ENCODE measurements at regions not wholly inside any gene's neighbourhood (a gene's known extent, or its start where the extent isn't known, plus 50 kb on each side); places are given as distances from the start of the nearest gene placed in this dataset.

DNA sequence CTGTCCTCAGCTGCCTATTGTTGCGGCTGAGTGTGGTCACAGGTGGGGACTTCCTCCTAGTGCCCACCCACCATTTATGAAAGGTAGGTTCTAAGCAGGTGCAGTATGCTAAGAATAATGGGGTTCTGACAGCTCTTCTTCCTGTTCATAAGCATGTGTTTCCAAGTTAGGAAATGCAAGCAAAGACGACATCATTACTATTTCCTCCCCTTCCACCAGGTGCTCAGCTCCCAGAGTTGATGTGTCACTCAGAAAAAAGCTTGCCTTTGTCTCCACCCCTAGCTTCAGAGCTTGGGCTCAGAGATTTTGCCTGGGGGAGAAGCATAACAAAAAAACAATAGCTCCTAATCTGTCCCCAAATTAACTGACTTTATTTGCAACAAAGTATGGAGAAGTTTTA, 1076.7 kb downstream of the NR2F1-AS1 start:
- DNase-seq = no peak

DNA sequence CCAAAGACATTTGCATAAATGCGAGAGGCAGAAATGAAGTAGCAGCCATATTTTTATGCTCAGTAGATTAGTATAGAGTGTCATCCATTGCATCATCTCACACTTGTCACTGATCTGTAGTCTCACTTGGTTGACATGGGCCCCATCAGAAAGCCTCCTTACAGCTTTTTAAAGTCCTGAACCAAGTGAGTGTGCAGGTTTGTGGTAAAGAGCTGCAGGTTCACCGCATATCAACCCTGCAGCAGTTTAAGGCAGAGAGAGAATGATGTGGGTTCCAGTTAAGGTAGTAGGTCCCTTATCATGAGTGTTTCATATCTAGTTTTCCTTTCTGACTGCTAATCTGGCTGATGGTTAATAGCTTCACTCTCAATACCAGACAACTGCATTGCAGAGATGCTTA, 1080.3 kb downstream of the NR2F1-AS1 start:
- no peak for DNase-seq

DNA sequence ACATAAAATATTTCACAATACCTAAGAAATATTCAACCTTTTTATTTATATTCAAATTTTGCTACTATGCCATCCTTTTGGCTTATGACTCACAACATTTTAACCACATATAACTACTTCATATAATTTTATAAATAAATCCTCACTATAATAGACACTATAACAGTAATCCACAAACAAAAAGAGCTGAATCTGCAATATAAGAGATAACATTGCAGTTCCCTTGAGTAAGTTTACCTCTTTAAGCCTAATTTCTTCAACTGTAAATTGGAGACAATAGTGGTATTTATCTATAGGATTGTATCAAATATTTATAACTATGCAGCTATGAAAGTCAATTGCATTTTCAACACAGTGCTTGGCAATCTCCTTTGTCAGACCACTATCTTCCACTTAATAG, 1084.5 kb downstream of the NR2F1-AS1 start:
- no peak for DNase-seq

DNA sequence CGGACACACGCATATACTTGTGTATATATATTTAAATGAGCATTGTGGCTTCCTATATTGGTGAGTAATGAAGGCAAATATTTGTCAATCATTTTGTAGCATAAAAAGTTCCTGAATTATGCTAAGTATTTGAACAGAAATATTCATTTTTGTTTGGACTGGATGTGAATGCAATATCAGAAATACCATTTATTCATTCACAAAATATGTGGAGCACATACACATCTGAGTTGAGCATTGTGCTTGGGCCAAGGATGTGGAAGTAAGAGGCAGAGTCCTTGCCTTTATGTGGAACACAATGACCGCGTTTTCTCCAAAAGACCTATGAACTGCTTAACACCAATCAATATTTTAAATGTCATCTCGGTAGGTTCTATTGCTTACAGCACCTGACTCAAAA, 1086.5 kb downstream of the NR2F1-AS1 start:
- DNase-seq = no peak

DNA sequence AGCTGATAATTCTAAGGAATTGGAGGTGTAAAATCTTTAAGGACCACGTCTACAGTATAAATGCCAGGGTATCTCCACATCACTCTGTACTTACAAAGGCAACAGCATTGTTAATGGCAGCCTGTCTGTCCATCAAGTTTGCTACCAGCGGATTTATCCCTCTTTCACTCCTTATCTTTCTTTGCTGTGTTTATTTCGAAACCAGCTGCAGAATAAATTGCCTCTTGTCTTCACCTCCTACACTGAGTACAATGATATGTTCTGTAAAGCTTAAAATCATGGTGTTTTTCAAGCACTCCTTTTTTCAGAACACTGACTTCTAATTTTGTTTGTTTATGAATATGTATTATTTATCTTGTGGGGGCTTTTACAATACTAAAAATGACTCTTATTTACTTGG, 1088.1 kb downstream of the NR2F1-AS1 start:
- no peak for DNase-seq

DNA sequence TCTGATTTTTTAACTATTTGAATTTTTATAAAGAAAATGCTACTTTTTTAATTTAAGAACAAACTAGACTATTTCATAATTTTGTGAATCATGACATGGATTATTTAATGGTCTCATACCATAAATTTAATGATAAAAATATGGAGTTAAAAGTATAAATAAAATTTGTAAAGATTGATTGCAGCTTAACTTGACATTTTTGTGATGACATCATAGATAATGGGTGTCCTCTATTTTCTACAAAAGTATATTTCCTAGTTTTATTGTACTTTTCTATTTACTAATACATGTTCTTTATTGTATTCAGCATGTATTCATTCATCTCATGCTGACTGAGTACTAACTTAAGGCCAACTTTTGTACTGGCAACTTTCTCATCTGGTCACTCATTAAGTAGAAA, 1096.5 kb downstream of the NR2F1-AS1 start:
- DNase-seq = no peak

DNA sequence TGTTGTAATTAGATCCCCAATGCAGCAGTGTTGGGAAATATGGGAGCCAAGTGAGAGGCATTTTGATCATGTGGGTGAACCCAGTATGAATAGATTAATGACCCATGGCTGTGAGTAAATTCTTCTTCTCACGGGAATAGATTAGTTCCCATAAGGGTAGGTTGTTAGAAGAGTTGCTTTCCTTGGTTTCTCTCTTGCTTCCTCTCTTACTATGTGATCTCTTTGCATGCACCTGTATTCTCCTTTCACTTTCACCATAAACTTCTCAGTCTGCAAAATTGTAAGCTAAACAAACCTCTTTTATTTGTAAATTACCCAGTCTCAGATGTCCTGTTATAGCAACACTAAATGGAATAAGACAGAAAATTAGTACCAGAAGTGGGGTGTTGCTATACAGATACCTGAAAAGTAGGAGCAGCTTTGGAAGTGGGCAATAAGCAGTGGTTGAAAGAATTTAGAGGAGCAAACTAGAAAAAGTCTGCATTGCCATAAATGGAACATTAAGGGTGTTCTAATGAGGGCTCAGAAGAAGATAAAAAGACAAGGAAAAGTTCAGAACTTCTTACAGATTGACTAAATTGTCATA, 1090.0 kb upstream of the ARRDC3 start:
- no peak for DNase-seq

DNA sequence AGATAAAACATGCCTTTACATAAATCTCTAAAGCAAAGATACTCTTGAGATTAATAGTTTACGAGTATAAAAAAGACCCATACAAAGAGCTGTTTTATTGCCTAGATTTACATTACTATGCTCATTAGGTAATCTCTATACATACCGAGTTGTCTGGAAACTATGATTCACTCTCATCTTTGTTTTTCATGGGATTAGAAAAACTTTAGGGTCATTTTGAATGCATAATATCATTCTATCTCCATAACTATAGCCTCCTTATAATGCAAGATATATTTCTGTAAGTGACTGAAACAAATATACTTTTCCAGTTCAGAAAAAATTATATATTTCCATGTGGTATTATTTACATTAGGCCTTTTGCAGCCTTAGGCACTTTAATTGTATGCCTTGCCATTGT, 1088.7 kb upstream of the ARRDC3 start:
- no peak for DNase-seq

DNA sequence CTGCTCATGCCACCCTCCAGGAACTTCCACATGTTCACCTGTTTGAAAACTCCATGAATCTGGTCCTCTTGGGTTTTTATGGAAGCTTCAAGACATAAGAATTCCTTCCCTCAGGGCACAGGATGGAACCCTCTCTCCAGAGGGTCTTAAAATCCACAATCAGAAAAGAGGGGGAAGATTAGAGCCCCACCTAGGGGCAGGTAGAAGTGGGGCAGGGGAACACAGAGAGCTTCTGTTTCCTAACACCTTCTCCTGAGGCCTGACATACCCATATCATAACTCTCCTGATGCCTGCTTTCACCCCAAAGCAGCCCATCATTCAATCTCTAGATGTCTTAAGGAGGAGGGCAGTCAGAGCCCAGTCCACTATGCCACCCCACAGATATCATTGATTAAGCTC, 1087.7 kb upstream of the ARRDC3 start:
- DNase-seq = no peak

DNA sequence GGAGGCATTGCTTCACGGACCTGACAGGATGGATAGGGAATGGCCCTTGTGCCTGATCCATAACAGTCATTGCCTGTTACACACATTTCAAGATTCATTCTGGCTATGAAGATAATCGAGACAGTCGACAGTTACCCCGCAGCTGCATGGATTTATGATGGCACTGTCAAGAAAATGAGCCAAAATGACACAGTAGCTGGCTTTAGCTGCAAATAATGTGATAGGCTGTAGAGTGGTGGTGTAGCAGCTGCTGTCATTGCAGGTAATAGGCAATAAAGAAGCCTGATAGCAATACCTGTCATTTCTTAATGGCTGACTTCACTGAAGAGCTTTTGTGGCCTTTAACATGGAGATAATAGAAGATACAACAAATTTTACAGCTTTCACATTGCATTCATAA, 1085.2 kb upstream of the ARRDC3 start:
- DNase-seq = no peak

DNA sequence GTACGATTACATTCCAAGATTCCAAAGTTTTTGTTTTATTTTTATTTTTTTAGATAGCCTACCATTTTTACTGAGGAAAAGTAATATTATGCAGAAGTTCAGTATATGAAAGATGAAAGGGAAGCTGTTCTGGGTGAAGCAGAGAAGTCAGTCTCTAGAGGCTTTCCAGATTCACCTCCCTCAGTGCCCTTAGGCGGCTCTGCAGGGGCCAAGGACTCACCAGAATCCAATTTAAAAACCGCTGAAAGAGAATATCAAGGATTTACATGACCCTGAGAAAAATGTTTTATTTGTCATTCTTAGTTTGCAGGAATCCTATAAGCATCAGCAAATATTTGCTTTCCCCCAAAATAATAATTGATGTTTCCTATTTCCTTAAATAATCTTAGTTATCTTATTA, 1084.6 kb upstream of the ARRDC3 start:
- no peak for DNase-seq

DNA sequence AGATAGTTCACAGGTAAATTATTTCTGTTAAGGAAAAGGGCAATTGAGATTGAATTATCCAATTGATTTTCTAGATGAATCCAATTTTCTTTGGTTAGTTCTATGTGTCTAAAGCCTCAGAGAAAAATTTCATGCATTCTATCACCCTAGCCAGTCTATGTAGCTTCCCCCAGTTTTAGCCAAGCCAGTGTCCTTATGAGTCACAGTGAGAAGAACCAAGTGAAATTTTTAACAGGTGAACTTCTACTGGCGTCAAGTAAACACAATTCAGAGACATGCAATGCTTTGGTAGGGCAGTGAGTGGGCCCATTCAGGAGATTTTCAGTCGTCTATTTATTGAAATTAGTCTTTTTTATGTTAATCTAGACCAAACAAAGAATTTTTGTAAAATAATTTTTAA, 1077.4 kb upstream of the ARRDC3 start:
- DNase-seq = no peak

DNA sequence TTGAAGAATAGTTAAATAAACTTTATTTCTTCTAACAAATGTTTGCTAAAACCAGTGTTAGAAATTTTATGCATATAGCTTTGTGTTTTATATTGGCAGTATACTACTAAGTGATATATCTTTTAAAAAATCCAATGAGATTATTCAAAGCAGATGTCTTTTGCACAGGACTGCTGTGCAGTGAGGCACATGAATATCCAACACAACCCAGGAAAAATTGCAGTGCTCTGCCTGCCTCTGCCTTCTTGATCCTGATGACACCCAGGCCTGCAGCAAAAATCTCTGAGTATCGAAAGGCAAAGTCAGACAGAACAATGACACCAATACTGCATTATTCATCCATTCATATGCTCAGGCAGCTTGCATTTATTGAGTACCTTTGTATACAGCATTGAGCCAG, 1076.5 kb upstream of the ARRDC3 start:
- peak; percentile 14 for DNase-seq

DNA sequence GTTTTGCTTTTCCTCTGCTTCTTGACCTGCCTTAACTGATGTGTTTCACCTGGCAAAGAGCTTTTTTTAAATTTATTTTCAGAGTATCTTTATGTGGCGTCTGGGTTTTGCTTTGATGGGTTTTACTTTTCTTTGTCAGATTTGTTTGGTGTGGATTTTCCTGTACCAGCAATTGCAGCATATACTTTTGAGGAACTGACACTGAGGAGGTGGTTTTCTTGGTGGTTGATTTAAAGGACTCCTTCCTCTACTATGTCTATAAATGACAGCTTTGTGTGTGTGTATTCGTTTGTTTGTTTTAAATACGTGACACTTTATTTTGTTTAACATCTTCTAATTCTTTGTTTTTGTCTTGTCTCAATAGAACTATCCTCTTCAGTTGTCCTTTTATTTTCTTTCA, 1071.9 kb upstream of the ARRDC3 start:
- DNase-seq = no peak

DNA sequence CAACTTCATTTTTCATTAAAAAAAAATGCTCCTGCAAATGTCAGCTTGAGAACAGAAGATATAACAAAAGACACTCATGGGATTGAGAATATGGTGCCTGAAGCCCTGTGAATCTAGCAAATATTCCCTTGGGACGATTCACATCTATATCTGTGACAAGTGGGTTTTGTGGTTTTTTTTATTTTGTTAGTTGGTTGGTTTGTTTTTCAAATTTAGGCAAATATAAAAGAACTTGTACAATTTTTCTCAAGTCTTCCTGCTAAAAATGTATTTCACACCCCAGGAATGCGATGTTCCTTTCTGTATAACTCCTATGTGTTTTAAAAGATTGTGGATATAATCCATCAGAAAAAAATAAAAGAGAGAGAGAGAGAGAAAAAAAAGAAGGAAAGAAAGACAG, 1061.8 kb upstream of the ARRDC3 start:
- no peak for DNase-seq

DNA sequence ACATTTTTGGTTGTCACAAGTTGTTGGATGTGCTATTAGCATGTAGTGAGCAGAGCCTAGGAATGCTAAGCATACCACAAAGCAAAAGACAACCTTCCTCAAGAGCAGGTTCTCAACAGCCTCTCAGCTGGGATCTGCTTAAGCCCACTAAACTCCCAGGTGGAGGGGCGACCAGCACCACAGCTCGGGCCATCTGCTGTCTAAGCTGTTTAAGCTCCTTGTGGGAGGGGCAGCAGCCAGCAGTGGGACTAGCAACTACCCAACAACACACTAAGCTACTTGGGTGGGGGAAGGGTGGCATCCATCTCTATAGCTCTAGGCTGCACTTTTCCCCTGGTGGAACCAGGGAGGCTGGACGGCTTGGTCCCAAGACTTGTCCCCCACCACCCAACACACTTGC, 1052.7 kb upstream of the ARRDC3 start:
- no peak for DNase-seq

DNA sequence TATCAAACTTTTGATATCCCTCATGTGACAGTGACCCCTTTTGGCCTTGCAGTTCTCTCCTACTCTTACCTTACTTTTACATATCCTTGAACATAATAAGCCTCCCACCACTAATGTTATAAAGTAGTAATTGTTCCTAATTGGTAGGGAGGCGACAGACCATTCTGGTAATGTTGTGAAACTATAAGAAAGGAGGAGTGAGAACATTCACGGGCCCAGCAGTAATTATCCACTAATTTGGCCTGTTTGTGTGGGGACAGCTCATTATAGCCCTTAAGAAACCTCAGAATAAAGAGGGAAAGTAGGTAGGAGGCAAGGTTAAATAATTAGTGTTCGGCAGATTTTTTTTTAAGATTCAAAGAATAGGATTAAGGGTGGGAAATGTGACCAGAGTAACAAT, 1046.5 kb upstream of the ARRDC3 start:
- no peak for DNase-seq

DNA sequence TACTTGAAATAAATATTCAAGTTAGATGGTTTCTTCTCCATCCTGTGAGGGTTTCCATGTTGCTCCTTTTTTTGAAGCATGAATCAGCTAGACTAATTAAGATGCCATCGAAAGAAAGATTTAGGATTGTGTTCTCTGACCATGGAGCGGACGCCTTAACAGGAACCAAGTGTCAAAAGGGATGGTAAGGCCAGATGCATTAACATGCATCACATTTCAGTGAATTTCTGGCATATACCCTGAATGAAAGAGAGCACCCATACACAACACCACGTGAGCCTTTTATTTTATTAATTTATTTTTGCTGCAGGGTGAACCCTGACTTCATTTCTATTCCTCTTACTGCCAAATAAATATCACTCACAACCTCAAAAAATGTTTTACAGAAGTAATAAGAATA, 1045.3 kb upstream of the ARRDC3 start:
- no peak for DNase-seq

DNA sequence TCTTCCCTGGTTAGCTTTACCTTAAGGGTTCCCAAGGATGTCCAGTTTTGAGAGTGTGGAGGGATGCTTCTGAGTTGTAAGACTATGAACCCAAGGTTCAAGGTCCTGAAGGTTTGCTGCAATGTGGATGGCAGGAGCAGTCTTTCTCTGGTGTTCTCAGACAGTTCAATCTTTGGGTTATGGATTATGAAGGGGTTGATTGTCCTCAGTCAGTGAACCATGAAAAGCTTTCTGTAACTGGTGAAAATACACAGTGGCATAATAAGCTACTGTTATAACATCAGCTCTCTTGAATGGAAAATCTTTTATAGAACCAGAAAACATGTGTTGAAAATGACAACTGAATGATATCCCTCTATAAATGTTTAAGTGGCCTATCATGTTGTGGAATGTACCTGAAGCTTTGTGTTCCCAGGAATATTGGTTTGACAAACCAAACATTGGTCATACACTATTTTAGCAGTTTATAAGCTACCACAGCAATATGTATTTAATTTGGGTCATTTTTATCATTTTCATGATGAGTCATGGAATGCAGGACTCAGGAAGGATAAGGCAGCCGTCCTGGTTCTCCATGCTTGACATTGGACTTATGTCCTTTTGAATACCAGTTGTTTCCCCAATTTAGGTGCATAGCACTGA, 1041.8 kb upstream of the ARRDC3 start:
- DNase-seq = no peak

DNA sequence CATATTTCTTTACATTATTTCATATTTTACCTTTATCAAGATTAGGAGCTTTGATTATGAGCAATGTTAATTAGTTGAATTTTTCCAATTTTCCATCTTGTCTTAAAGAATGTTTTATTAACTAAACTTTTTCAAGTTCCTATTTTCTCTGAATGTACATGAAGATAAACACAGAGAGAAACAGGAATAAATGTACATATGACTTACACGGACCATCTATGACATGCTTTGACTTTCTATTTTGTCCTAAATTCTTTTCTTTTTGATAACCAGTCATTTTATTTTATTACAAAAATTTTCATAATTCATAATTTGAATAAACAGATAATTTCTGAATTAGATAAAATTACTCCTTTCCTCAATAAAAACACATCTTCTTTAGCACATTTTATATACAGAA, 1038.8 kb upstream of the ARRDC3 start:
- DNase-seq = no peak

DNA sequence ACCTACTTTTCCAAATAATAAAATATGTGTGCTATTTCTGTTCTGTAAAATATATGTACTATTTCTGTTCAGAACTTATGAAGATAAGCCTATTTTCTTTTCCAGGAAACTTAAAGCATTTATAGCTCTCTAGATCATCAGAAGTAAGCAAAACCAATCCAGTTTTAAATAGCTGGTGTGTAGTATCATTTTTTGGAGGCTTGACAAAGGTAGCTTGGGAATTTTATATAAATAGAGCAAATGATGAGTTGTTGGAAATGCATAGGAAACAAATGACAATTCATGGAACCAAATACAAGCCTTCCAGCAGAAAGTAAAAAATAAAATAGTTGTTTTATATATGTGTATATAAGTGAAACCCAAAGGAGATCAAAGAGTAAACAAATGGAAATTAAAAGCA, 1038.1 kb upstream of the ARRDC3 start:
- no peak for DNase-seq

DNA sequence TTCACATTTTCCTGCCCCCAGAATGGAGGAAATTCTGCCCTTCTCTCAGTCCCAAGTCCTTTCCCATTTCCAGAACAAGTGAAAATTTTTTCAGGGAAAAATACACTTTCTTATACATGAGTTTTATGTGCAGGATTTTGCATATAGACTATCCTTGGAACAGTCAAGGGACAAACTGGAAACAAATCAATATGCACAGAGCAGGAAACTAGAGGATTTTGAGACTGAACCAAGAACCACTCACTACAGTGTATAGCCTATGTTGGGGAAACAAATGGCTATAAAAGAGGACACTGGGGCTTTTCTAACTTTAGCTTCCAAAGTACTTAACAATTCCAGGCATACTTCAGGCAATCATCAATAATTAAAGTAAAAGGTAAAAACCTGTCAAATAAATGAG, 1036.1 kb upstream of the ARRDC3 start:
- DNase-seq = no peak

DNA sequence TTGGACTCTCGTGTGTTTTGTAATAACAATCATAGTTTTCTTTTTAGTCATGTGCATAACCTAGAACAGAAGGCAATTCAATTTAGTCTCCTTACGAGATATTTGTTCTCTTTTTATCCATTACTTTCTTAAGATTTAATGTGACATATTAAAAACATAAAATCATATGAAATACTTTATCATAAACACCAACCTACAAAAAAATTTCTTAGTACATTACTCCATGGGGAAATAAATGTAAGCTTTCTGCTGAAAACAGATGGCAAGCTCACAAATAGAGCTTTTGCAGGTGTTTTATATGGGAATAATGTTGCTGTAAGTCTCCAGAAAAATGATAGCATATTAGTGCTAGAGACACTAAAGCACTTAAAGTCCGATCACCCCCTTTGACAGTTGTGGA, 1035.2 kb upstream of the ARRDC3 start:
- DNase-seq = no peak

DNA sequence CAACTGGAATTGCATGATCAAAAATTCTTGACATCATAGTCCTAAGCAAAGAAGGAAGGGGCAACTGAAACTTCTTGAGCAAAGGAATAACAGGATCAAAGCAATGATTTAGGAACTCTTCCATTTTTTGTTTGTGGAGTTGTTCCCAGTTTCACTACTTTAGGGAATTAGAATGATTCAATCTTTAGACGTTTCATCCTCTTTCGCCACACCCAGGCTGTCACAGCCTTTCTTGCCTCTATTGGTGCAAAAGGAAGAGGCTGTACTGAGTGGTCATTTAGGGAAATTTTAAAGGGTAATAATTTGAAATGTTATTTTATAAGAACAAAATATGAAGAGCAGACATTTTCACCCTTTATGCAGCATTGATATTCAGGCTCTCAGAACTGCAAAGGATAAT, 1026.0 kb upstream of the ARRDC3 start:
- no peak for DNase-seq
